ENCODE measurements at regions not wholly inside any gene's neighbourhood (a gene's known extent, or its start where the extent isn't known, plus 50 kb on each side); places are given as distances from the start of the nearest gene placed in this dataset.

GRCh38 chr1:22374001-22374400, 77.7 kb upstream of the ZBTB40 start:
- H3K9ac ChIP-seq (ENCODE audit: low read length), result no peak overlapping the region
- H3K4me3 ChIP-seq (ENCODE audit: low read length), result no peak overlapping the region
- H3K27ac ChIP-seq (ENCODE audit: low read depth, low read length), result no peak overlapping the region
- no peaks in the 10 kb centered on the region for H3K36me3 ChIP-seq (ENCODE audit: control insufficient read depth, insufficient read depth, low read length)
- H3K27me3 ChIP-seq (ENCODE audit: control insufficient read depth, insufficient read depth, low read length), result no peaks in the 10 kb centered on the region
- no peaks in the 10 kb centered on the region for H3K4me1 ChIP-seq (ENCODE audit: control insufficient read depth, insufficient read depth, low read length)

- no peaks in the 10 kb centered on the region for H3K27me3 ChIP-seq (ENCODE audit: control insufficient read depth, insufficient read depth, low read length)
- H3K27ac ChIP-seq (ENCODE audit: low read depth, low read length), result no peak overlapping the region
- H3K4me3 ChIP-seq (ENCODE audit: low read length), result no peak overlapping the region
- no peaks in the 10 kb centered on the region for H3K36me3 ChIP-seq (ENCODE audit: control insufficient read depth, insufficient read depth, low read length)
- H3K9ac ChIP-seq (ENCODE audit: low read length), result no peak overlapping the region
- no peaks in the 10 kb centered on the region for H3K4me1 ChIP-seq (ENCODE audit: control insufficient read depth, insufficient read depth, low read length)
Observed at GRCh38 chr1:22375601-22376000, 76.0 kb upstream of the ZBTB40 start.

- Histone ChIP-seq H3K27me3 (ENCODE audit: control insufficient read depth, insufficient read depth, low read length) (no peaks in the 10 kb centered on the region), H3K4me3 (ENCODE audit: low read length) (no peak overlapping the region), H3K4me1 (ENCODE audit: control insufficient read depth, insufficient read depth, low read length) (no peaks in the 10 kb centered on the region), H3K9ac (ENCODE audit: low read length) (no peak overlapping the region), H3K27ac (ENCODE audit: low read depth, low read length) (no peak overlapping the region), H3K36me3 (ENCODE audit: control insufficient read depth, insufficient read depth, low read length) (no peaks in the 10 kb centered on the region)
Observed at GRCh38 chr1:22376001-22376400, 75.7 kb upstream of the ZBTB40 start.

- no peak overlapping the region for H3K27ac ChIP-seq (ENCODE audit: low read depth, low read length)
- H3K9ac ChIP-seq (ENCODE audit: low read length), result no peak overlapping the region
- H3K27me3 ChIP-seq (ENCODE audit: control insufficient read depth, insufficient read depth, low read length), result no peaks in the 10 kb centered on the region
- no peak overlapping the region for H3K4me3 ChIP-seq (ENCODE audit: low read length)
- H3K36me3 ChIP-seq (ENCODE audit: control insufficient read depth, insufficient read depth, low read length), result no peaks in the 10 kb centered on the region
- H3K4me1 ChIP-seq (ENCODE audit: control insufficient read depth, insufficient read depth, low read length), result no peaks in the 10 kb centered on the region
Observed at GRCh38 chr1:22376546-22376945, 75.1 kb upstream of the ZBTB40 start.

DNA sequence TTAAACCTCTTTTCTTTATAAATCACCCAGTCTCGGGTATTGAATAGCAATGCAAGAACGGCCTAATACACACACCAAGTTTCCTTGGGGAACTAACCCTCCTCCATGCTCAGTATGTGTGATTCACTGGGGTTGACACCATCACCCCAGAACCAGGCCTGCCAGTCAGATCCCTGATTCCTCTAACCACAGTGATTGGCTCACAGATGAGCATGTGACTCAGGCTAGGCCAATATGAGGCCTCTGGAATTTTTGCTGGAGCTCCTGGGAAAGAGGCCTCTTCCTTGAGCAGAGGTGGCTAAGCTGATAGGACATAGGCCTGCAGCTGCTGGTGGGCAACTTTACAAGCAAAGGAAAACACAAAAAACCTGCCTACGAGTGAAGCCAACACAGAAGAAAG, 74.7 kb upstream of the ZBTB40 start:
- H3K36me3 ChIP-seq (ENCODE audit: control insufficient read depth, insufficient read depth, low read length), result no peaks in the 10 kb centered on the region
- no peaks in the 10 kb centered on the region for H3K4me1 ChIP-seq (ENCODE audit: control insufficient read depth, insufficient read depth, low read length)
- no peak overlapping the region for H3K4me3 ChIP-seq (ENCODE audit: low read length)
- H3K27me3 ChIP-seq (ENCODE audit: control insufficient read depth, insufficient read depth, low read length), result no peaks in the 10 kb centered on the region
- no peak overlapping the region for H3K9ac ChIP-seq (ENCODE audit: low read length)
- H3K27ac ChIP-seq (ENCODE audit: low read depth, low read length), result no peak overlapping the region

DNA sequence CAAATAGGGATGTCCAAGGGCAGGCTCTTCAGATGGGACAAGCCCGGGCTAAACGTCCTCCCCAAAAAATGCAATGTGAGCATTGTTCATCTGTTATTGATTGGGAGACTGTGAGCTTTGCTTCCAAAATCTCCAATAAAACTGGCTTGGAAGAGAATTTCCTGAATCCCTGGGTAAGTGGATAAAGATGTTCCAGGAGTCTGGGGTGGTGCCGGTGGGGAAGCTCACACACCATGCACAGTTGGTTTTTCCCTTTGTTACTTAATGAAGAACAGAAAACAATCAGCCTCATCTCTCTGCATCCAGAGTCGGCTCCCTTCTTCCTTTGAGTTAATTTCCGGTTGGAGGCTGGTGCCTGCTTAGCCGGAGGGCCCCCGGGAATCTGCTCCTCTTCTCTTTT, 72.1 kb upstream of the ZBTB40 start:
- Histone ChIP-seq H3K4me3 (ENCODE audit: low read length) (no peak overlapping the region), H3K27me3 (ENCODE audit: control insufficient read depth, insufficient read depth, low read length) (no peaks in the 10 kb centered on the region), H3K9ac (ENCODE audit: low read length) (no peak overlapping the region), H3K4me1 (ENCODE audit: control insufficient read depth, insufficient read depth, low read length) (no peaks in the 10 kb centered on the region), H3K27ac (ENCODE audit: low read depth, low read length) (no peak overlapping the region), H3K36me3 (ENCODE audit: control insufficient read depth, insufficient read depth, low read length) (no peaks in the 10 kb centered on the region)

- H3K4me3 ChIP-seq (ENCODE audit: low read length), result no peak overlapping the region
- H3K36me3 ChIP-seq (ENCODE audit: control insufficient read depth, insufficient read depth, low read length), result no peaks in the 10 kb centered on the region
- H3K27me3 ChIP-seq (ENCODE audit: control insufficient read depth, insufficient read depth, low read length), result no peaks in the 10 kb centered on the region
- H3K27ac ChIP-seq (ENCODE audit: low read depth, low read length), result no peak overlapping the region
- H3K9ac ChIP-seq (ENCODE audit: low read length), result no peak overlapping the region
- no peaks in the 10 kb centered on the region for H3K4me1 ChIP-seq (ENCODE audit: control insufficient read depth, insufficient read depth, low read length)
Observed at GRCh38 chr1:22380024-22380785, 71.4 kb upstream of the ZBTB40 start.

GRCh38 chr1:22383526-22384294, 67.9 kb upstream of the ZBTB40 start:
- H3K27me3 ChIP-seq (ENCODE audit: control insufficient read depth, insufficient read depth, low read length), result no peaks in the 10 kb centered on the region
- no peak overlapping the region for H3K4me3 ChIP-seq (ENCODE audit: low read length)
- no peak overlapping the region for H3K27ac ChIP-seq (ENCODE audit: low read depth, low read length)
- no peak overlapping the region for H3K9ac ChIP-seq (ENCODE audit: low read length)
- H3K36me3 ChIP-seq (ENCODE audit: control insufficient read depth, insufficient read depth, low read length), result no peaks in the 10 kb centered on the region
- no peaks in the 10 kb centered on the region for H3K4me1 ChIP-seq (ENCODE audit: control insufficient read depth, insufficient read depth, low read length)

GRCh38 chr1:22385537-22385936, 66.1 kb upstream of the ZBTB40 start:
- Histone ChIP-seq H3K27me3 (ENCODE audit: control insufficient read depth, insufficient read depth, low read length) (no peaks in the 10 kb centered on the region), H3K9ac (ENCODE audit: low read length) (no peak overlapping the region), H3K4me3 (ENCODE audit: low read length) (no peak overlapping the region), H3K27ac (ENCODE audit: low read depth, low read length) (no peak overlapping the region), H3K36me3 (ENCODE audit: control insufficient read depth, insufficient read depth, low read length) (no peaks in the 10 kb centered on the region), H3K4me1 (ENCODE audit: control insufficient read depth, insufficient read depth, low read length) (no peaks in the 10 kb centered on the region)

- H3K27me3 ChIP-seq (ENCODE audit: control insufficient read depth, insufficient read depth, low read length), result no peaks in the 10 kb centered on the region
- no peaks in the 10 kb centered on the region for H3K36me3 ChIP-seq (ENCODE audit: control insufficient read depth, insufficient read depth, low read length)
- no peak overlapping the region for H3K4me3 ChIP-seq (ENCODE audit: low read length)
- H3K27ac ChIP-seq (ENCODE audit: low read depth, low read length), result no peak overlapping the region
- H3K9ac ChIP-seq (ENCODE audit: low read length), result no peak overlapping the region
- no peaks in the 10 kb centered on the region for H3K4me1 ChIP-seq (ENCODE audit: control insufficient read depth, insufficient read depth, low read length)
Observed at GRCh38 chr1:22386774-22387173, 64.9 kb upstream of the ZBTB40 start.

GRCh38 chr1:22387919-22388580, 63.6 kb upstream of the ZBTB40 start:
- no peak overlapping the region for H3K4me3 ChIP-seq (ENCODE audit: low read length)
- no peaks in the 10 kb centered on the region for H3K36me3 ChIP-seq (ENCODE audit: control insufficient read depth, insufficient read depth, low read length)
- H3K9ac ChIP-seq (ENCODE audit: low read length), result no peak overlapping the region
- no peaks in the 10 kb centered on the region for H3K27me3 ChIP-seq (ENCODE audit: control insufficient read depth, insufficient read depth, low read length)
- H3K4me1 ChIP-seq (ENCODE audit: control insufficient read depth, insufficient read depth, low read length), result no peaks in the 10 kb centered on the region
- H3K27ac ChIP-seq (ENCODE audit: low read depth, low read length), result no peak overlapping the region

DNA sequence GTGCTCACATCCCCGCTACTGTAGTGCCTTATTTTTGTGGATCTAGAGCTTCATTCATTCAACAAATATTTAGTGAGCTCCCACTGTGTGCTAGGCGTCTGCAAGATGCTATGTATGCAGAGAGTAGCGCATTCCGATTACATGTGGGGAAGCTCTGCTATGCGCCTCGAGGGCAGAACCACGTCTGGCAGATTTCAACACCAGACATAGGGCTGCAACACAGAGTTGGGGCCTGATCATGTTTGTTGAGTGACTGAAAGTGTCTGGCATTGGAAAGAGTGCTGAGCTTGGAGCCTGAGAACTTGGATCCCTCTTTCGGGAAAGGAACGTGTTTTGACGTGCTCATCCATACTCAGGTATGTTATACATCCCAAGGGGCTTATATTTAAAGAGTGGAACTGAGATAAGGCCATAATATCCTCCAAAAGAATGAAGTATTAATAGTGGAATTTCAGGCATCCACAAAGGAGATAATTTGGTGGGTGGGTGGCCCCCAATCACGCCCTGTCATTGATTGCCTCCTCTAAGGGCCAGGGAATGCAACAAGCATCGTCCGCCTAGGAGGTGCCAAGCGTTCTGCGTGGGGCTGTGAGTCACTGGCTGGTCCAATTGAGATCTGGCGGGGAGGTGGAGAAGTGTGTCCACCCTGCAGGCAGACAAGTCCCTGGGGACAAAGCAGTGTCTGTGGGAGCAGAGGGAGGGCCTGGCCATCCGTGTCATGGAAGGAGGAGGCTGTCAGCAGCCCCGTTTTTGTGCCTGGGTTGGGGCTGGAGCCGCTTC, 62.8 kb upstream of the ZBTB40 start:
- H3K27me3 ChIP-seq (ENCODE audit: control insufficient read depth, insufficient read depth, low read length), result no peaks in the 10 kb centered on the region
- no peaks in the 10 kb centered on the region for H3K36me3 ChIP-seq (ENCODE audit: control insufficient read depth, insufficient read depth, low read length)
- no peak overlapping the region for H3K27ac ChIP-seq (ENCODE audit: low read depth, low read length)
- no peaks in the 10 kb centered on the region for H3K4me1 ChIP-seq (ENCODE audit: control insufficient read depth, insufficient read depth, low read length)
- no peak overlapping the region for H3K4me3 ChIP-seq (ENCODE audit: low read length)
- no peak overlapping the region for H3K9ac ChIP-seq (ENCODE audit: low read length)
